ENCODE measurements at regions not wholly inside any gene's neighbourhood (a gene's known extent, or its start where the extent isn't known, plus 50 kb on each side); places are given as distances from the start of the nearest gene placed in this dataset.
"Not testable (repeated sequence)": the region's sequence is repeated elsewhere in the genome, so short reads cannot be mapped to it uniquely, and the experiment has no call there.

GRCh38 chr3:20451170-20451569, 265.2 kb upstream of the SGO1 start (continued):
- no peak for TF ChIP-seq HMGXB4 (CRISPR knock-in tag; IDR thresholded peaks at IDR 0.05; ENCODE audit: borderline replicate concordance)
- no peak for TF ChIP-seq EP300 (IDR thresholded peaks at IDR 0.05)
- TF ChIP-seq JUNB (IDR thresholded peaks at IDR 0.05) = no peak
- TF ChIP-seq RNF2 (IDR thresholded peaks at IDR 0.05; ENCODE audit: borderline replicate concordance, low read depth) = no peak
- TF ChIP-seq CHD4 (IDR thresholded peaks at IDR 0.05; ENCODE audit: borderline replicate concordance) = no peak
- no peak for TF ChIP-seq HOXB5 (CRISPR knock-in tag; IDR thresholded peaks at IDR 0.05)

DNA sequence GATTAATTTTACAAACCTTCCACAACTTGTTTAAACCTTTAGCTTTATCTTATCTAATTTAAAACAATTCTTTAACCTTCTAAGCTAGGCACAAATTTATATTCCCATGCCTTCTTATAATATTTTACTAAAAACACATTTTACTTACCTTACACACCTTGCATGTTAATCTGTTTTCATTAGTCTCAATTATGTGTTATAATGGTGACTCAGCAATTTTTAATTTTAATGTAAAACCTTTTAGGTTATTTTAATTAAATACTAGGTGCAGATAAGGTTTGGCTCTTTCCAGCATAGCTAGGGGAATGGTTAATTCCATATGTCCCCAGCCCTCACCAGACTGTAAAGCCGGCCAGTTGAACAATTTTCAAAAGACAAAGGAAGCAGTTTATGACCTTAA, 264.6 kb upstream of the SGO1 start:
- 24% methylated on average over 1 of the region's 1 CpG for WGBS (ENCODE audit: missing lambda C conversion rate)
- FAIRE-seq = no peak
- ATAC-seq = no peak
- no peak for DNase-seq (ENCODE audit: low read depth in 1 of 2, low spot score in 1 of 2)
- H3K9me3 ChIP-seq = no peaks in the 10 kb centered on the region
- no peak overlapping the region for H3K4me2 ChIP-seq
- CTCF ChIA-PET = no interaction called here
- POLR2A ChIA-PET = no interaction called here
- no peak overlapping the region for H3K27ac ChIP-seq
- TF ChIP-seq NFE2L2 (conservative IDR thresholded peaks at IDR 0.05; ENCODE audit: low read length) = peak; percentile 67; the same call in 1 of the 2 replicates
- TF ChIP-seq HES2 (IDR thresholded peaks at IDR 0.05) = no peak
- peak; percentile 94 for TF ChIP-seq MAFK (IDR thresholded peaks at IDR 0.05; ENCODE audit: partially characterized antibody)
- no peak for TF ChIP-seq JUN (IDR thresholded peaks at IDR 0.05)
- TF ChIP-seq EP300 (IDR thresholded peaks at IDR 0.05) = no peak
- no peaks in the 10 kb centered on the region for H3K4me1 ChIP-seq
- no peak overlapping the region for H3K4me3 ChIP-seq

GRCh38 chr3:20442846-20443245, 256.8 kb upstream of the SGO1 start:
- DNase-seq (ENCODE audit: low read depth in 1 of 2, low spot score in 1 of 2) (no peak), ATAC-seq (no peak), FAIRE-seq (no peak)
- WGBS (ENCODE audit: missing lambda C conversion rate) = 0% methylated on average over 1 of the region's 1 CpG
- H3K4me2 ChIP-seq = no peak overlapping the region
- H3K4me1 ChIP-seq = no peaks in the 10 kb centered on the region
- no peak overlapping the region for H3K27ac ChIP-seq
- POLR2A ChIA-PET = no interaction called here
- TF ChIP-seq ZSCAN20 (CRISPR knock-in tag; IDR thresholded peaks at IDR 0.05) (no peak), ELK1 (IDR thresholded peaks at IDR 0.05; ENCODE audit: low read depth, low read length) (no peak)
- H3K9me3 ChIP-seq = no peaks in the 10 kb centered on the region
- no peak overlapping the region for H3K4me3 ChIP-seq
- CTCF ChIA-PET = no interaction called here

DNA sequence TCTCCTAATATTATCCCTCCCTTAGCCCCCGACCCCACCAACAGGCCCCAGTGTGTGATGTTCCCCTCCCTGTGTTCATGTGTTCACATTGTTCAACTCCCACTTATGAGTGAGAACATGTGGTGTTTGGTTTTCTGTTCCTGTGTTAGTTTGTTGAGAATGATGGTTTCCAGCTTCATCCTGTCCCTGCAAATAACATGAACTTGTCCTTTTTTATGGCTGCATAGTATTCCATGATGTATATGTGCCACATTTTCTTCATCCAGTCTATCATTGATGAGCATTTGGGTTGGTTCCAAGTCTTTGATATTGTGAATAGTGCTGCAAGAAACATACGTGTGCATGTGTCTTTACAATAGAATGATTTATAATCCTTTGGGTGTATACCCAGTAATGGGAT, 241.3 kb upstream of the SGO1 start:
- FAIRE-seq; CTCF ChIA-PET; H3K27ac ChIP-seq; H3K4me3 ChIP-seq; H3K9me3 ChIP-seq; ATAC-seq; POLR2A ChIA-PET; H3K4me1 ChIP-seq; DNase-seq (ENCODE audit: low read depth in 1 of 2, low spot score in 1 of 2); H3K4me2 ChIP-seq: not testable (repeated sequence)
- WGBS (ENCODE audit: missing lambda C conversion rate) = 4% methylated on average over 2 of the region's 2 CpGs

GRCh38 chr3:20425138-20425537, 239.1 kb upstream of the SGO1 start:
- 5% methylated on average over 1 of the region's 1 CpG for WGBS (ENCODE audit: missing lambda C conversion rate)
- no peak for ATAC-seq
- no peak for DNase-seq (ENCODE audit: low read depth in 1 of 2, low spot score in 1 of 2)
- POLR2A ChIA-PET = no interaction called here
- CTCF ChIA-PET = no interaction called here
- Histone ChIP-seq H3K4me1 (no peaks in the 10 kb centered on the region), H3K9me3 (no peaks in the 10 kb centered on the region), H3K4me2 (no peak overlapping the region), H3K27ac (no peak overlapping the region), H3K4me3 (no peak overlapping the region)
- no peak for FAIRE-seq
- TF ChIP-seq, protein P1, sequence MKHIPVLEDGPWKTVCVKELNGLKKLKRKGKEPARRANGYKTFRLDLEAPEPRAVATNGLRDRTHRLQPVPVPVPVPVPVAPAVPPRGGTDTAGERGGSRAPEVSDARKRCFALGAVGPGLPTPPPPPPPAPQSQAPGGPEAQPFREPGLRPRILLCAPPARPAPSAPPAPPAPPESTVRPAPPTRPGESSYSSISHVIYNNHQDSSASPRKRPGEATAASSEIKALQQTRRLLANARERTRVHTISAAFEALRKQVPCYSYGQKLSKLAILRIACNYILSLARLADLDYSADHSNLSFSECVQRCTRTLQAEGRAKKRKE (CRISPR knock-in tag; IDR thresholded peaks at IDR 0.05; ENCODE audit: low read depth) = no peak
- TF ChIP-seq PHF8 (IDR thresholded peaks at IDR 0.05; ENCODE audit: borderline replicate concordance, low read depth) = no peak
- no peak for TF ChIP-seq HOXB5 (CRISPR knock-in tag; IDR thresholded peaks at IDR 0.05)
- TF ChIP-seq, protein P2, sequence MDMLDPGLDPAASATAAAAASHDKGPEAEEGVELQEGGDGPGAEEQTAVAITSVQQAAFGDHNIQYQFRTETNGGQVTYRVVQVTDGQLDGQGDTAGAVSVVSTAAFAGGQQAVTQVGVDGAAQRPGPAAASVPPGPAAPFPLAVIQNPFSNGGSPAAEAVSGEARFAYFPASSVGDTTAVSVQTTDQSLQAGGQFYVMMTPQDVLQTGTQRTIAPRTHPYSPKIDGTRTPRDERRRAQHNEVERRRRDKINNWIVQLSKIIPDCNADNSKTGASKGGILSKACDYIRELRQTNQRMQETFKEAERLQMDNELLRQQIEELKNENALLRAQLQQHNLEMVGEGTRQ (IDR thresholded peaks at IDR 0.05) = no peak
- no peak for TF ChIP-seq NR3C1 (IDR thresholded peaks at IDR 0.05)
- TF ChIP-seq CHD2 (IDR thresholded peaks at IDR 0.05; ENCODE audit: low read length, partially characterized antibody) = no peak
- TF ChIP-seq SREBF2 (IDR thresholded peaks at IDR 0.05) = no peak
- TF ChIP-seq CBX8 (IDR thresholded peaks at IDR 0.05) = no peak
- no peak for TF ChIP-seq FOSB (CRISPR knock-in tag; IDR thresholded peaks at IDR 0.05)
- TF ChIP-seq HOXA7 (CRISPR knock-in tag; IDR thresholded peaks at IDR 0.05) = no peak
- TF ChIP-seq, protein P3, sequence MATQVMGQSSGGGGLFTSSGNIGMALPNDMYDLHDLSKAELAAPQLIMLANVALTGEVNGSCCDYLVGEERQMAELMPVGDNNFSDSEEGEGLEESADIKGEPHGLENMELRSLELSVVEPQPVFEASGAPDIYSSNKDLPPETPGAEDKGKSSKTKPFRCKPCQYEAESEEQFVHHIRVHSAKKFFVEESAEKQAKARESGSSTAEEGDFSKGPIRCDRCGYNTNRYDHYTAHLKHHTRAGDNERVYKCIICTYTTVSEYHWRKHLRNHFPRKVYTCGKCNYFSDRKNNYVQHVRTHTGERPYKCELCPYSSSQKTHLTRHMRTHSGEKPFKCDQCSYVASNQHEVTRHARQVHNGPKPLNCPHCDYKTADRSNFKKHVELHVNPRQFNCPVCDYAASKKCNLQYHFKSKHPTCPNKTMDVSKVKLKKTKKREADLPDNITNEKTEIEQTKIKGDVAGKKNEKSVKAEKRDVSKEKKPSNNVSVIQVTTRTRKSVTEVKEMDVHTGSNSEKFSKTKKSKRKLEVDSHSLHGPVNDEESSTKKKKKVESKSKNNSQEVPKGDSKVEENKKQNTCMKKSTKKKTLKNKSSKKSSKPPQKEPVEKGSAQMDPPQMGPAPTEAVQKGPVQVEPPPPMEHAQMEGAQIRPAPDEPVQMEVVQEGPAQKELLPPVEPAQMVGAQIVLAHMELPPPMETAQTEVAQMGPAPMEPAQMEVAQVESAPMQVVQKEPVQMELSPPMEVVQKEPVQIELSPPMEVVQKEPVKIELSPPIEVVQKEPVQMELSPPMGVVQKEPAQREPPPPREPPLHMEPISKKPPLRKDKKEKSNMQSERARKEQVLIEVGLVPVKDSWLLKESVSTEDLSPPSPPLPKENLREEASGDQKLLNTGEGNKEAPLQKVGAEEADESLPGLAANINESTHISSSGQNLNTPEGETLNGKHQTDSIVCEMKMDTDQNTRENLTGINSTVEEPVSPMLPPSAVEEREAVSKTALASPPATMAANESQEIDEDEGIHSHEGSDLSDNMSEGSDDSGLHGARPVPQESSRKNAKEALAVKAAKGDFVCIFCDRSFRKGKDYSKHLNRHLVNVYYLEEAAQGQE (IDR thresholded peaks at IDR 0.05) = no peak

Measured in A549 (cell line).